HG03571 (cell line): ENCODE measurements at regions not wholly inside any gene's neighbourhood (a gene's known extent, or its start where the extent isn't known, plus 50 kb on each side); places are given as distances from the start of the nearest gene placed in this dataset.
A peak's percentile ranks its signal among the peaks of the same experiment; 100 is the strongest.
"Not testable (repeated sequence)": the region's sequence is repeated elsewhere in the genome, so short reads cannot be mapped to it uniquely, and the experiment has no call there.

Experiments
- ATAC-seq: cut with Tn5 transposase; IDR thresholded peaks from one replicate; pipeline ENCODE4 v1.9.1; 2021; ENCODE audit not compliant: unreplicated experiment

DNA sequence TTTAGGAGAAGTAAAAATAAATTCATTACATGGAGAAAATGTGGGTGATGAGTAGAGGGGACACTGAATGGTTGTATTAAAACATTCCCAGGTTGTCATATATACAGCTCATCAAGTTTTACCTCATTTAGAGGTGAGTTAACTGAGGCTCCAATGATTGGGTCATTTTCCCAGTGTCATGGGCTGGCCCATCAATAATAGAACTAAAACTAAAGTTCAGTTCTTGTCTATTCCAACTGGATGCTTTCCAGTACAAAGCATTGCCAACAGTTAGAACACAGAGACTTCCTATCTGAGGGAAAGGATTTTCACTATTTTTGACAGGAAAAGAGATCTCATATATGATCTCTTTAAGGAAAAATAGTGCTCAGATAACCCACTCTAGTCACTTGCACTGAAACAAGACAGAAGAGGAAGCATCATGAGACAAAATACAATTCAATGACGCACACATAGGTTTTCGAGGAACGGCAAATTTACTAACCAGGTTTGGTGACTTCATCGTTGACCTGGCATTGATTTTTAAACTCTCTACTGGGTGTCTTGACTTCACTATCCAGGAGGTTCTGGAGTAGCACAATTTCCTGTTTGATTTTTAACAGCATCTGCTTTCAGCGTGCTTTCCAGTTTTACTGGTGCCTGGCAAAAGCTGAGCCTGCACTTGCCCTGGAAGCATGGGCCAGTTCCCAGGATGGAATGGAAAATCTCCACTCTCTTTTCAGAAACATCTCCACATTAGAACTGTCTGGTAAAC is 195.5 kb upstream of the FBXL4 start:
- ATAC-seq = no peak

DNA sequence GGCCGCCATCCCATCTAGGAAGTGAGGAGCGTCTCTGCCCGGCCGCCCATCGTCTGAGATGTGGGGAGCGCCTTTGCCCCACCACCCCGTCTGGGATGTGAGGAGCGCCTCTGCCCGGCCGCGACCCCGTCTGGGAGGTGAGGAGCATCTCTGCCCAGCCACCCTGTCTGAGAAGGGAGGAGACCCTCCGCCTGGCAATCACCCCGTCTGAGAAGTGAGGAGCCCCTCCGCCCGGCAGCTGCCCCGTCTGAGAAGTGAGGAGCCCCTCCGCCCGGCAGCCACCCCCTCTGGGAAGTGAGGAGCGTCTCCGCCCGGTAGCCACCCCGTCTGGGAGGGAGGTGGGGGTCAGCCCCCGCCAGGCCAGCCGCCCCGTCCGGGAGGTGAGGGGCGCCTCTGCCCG is 194.2 kb upstream of the FBXL4 start:
- not testable (repeated sequence) for ATAC-seq

DNA sequence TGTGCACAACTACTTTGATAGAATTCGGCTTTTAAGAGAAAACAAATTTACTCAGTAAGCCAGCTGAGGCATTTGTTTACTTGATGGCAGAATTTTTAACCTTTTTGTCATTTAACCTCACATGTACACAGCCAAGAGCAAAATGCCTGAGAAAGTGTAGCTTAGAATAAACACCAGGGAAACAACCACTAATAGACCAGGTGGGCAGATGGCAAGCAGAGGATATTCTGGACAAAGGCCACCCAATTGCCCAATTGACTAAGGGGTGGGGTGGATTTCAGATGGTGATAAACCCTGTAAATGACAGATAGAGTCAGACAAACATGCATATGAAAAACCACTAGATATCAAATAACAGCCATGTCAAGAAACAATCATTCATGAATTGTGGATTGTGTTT is 190.7 kb upstream of the FBXL4 start:
- no peak for ATAC-seq

DNA sequence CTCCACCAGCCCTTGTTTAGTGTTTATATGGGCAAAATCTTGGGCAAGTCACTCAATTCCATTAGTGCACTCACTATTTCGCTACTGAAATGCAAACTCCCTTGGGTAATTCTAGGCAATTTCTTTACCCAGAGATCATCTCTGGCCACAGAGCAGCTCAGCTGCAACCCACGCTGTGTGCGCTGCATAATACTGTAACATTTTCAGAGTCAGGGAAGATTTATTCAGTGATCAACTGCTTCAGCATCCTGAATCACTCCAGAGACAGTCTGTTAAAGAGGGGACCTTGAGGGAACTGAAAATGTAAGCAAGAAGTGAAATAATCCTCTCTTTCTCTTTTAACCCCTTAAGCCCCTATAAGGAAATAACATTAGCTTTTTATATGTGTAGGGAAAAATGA is 189.6 kb upstream of the FBXL4 start:
- no peak for ATAC-seq

DNA sequence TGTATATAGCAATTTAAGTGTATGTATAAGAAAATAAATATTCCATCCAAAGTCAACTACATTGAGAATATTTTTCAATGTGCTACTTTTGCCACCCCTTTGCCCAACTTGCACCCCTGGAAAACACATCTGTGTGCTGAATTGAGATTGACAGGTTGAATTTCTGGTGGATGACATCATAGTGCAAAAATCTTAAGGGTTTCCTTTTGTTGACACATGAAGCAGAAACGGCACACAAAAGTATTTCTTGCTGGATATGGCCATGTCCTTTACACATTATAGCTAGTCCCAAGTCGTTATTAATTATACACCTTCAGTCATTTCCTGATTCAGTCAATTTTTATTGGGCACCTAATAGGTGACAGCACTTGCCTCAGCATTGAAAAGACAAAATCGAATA is 188.7 kb upstream of the FBXL4 start:
- no peak for ATAC-seq

DNA sequence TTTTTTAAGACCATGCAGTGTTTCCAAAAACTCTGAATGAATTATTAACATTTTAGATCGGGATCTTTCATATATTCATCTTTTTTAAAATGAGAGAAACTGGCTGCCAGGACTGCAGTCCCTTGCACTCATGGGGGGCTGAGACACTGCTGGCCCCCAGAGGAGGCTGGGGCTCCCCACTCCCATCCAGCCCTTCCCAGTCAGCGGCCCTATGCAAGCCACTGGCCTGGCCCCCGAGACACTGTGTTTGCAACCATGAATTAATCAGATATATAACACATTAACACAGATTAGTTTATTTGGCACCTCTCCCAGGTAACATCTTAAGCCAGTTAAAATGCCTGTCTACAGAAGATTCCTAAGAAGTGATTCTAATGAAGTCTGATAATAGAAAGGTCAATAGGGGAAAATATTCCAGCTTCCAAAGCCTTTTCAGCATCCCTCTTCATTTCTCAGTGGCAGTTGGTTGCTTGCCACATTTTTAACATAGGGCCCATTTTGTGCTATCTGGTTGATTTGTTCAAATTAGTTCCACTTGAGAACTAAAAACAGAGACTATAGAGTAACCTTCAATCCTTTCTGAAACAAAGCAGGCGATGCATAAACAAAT is 184.4 kb upstream of the FBXL4 start:
- no peak for ATAC-seq

DNA sequence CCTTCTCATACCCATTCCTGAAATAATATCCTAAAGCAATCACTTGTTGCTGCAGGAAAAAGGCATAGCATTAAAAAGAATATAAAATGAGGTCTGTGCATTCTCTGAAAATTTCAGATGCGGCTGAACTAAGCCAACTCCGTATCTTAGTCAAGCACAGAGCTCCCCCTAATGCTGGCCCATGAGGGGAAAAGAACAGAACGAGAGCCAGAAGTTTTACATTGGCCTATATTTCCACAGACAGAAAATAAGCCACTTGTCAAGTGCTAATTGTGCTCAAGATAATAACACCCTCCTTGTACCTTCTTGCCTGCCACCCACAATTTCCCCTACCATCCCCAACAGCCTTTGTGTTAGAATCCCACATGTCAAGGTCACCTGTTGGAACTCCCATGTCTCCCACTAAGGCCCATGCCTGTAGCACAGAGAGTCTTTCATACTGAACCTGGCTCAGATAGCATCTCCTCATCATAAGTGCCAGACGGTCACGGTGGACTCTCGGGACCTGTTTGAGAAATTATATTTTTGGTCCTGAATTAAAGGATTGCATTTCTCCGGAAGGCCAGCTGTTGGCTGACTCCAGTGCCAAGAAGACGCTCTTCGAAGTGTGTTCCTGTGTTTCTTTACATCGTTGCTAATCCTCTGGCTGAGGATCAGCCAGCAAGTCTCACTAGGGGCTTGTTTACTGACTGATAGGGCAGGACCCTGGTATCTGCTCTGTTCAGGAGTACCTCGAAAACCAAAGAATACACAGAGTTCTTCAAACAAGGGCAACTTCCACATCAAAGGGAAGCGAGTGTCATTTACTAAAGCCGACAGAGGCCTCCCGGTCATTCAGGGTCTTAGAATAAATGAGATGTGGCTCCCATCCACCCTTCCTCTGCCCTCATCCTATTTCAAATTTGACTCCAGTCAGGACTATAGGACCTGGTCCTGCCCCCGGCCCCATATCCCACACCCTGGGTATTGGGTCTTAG is 183.4 kb upstream of the FBXL4 start:
- ATAC-seq = no peak

DNA sequence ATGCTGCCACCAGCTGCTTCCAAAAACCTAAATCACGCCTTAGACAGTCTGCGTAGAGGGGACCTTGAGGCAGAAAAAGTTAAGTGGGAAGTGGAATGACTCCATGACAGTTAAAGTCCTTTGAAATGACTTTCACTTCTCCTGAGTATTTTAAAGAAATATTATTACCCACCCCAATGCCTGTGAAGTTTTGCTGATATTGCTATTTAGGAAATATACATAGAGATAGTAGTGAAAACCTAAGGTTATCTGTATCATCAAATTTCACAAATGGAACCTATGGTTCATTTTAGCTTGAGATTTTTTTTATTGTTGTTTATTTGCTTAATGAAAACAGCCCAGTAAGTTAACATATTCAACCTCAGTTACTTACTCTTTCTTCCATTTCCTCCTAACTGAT is 182.1 kb upstream of the FBXL4 start:
- ATAC-seq = no peak

DNA sequence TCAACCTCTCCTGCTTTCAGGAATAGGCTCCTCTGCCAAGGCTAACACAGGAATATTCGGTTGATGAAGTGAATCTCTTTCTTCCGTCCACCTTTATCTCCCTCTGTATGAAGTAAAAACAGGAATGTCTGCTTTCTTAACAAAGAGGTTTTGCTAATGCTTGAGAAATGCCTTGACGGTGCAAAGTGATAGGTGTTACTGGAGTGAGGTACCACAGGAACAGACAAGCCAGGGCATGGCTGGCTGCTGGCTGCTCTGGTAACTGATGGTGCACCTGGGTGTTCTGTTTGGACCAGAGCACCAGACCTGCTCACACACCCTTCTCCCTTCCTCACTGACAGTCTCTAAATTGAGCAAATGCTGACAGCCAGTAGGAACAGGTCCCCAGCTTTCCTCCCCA is 174.0 kb upstream of the FBXL4 start:
- ATAC-seq = no peak

DNA sequence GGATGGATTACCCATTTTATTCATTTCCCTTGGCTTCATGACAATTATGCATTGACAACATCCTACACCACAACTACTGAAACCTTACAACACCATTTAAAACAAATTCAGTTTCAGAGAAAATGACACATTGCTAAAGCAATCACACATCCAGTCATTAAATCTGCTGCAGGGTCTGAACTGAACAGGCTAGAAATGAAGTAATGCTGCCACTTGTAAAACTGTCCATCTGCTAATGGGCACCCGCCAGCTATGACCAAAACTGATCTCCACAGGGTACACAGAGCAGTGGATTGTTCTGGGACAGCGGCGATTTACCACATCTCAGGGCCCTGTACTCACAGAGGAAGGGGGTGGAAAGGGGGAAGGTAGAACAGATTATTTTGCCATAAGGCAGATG is 172.9 kb upstream of the FBXL4 start:
- no peak for ATAC-seq

DNA sequence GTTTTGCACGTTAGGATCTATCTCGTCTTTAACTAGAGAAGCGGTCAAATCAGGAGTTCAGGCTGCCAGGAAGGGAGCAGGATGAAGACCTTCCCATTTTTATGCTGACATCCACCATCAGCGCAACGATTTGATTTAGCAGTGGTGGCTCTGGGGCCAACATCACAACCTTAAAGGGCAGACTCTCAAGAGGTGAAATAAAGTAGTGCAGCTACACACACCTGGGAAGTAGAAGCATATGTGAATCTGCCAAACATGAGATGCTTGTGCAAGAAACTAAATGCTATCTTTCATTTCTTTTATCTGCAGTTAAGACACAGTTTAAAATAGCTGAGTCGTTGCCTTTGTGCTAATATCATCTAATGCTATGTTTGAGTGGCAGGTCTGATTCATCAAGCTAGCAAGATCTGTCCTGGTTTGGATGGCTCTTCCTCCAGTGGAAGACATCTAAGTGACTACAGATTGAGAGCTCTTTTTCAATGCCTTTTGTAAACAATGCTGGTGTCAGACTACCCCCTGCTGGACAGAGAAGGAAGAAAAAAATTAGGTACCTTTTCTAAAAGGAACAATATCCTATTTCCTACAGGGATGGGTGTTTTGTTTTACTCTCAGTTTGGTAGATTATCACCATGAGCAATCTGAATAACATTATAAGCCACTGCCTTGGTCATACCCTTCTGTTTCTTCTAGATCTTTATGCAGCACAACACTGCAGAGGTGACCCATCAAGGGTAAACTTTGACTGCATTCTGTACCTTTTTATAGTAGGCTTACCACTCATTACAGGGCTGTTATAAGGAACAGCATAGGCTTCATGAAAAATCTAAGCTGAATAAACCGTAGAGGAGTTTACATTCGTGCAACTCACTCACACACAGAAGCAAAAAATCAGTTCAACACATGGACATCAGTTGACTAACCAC is 171.6 kb upstream of the FBXL4 start:
- peak; percentile 49 for ATAC-seq

DNA sequence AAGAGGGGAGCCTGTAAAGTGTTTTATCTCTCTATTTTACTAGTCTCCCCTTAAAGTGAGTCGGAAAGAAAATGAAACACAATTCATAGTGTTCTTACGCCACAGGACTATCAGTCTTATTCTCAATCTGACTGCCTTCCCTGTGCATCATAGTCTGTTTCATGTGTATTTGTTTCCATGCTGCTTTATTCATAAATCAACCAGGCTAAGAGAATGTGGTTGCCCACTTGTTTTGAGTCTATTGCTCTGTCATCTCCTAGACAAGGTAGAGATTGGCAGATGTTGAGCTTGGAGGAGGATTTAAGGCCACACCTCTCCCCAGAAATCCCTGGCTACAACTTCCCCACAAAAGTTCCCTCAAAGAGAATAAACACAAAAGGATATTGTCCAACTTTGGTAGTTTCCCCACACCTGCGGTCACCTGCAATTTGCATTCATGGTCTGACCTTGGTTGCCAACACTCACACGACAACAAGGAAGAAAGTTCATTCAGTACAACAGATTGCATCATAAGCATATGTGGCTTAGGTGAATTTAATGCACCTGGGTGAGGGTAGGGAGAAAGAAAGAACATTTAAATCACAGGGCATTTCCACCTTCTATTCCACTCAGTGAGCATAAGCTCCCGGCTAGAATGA is 167.1 kb upstream of the FBXL4 start:
- ATAC-seq = no peak

DNA sequence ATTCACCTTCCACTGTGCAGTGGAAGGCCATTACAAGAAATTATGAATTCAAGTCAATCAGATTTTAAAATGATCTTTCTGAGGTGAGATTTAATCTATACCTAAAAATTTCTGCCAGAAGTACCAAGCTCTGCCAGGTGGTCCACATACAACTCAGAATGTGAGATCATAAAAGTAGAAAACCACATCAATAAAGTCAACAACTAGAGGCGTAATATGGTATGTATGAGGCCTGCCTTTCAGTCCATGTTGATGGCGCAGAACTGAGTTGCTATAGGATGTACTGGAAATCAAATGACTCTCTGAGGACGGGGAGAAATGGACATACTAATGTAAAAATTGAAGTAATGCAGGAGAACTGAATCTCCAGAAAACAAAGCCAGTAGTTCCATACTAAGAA is 163.8 kb upstream of the FBXL4 start:
- ATAC-seq = no peak

DNA sequence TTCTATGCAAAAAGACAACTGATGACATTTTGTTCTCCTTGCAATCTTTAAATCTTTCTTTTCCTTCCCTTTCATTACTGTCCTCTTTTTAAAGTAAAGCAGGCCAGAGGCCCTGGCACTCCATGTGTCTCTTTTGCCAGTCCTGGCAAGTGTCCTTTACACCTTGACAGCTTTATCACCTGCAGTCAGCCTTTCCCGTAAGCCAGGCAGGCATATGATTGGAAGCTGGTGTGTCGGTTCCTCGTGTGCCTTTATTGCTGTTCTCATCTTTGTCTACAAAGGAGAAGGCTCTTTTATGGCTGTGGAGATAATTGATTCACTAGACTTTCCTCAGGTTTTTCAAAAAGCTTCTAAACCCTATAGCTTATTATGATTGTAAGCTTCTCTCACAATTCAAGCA is 162.3 kb upstream of the FBXL4 start:
- ATAC-seq = no peak

DNA sequence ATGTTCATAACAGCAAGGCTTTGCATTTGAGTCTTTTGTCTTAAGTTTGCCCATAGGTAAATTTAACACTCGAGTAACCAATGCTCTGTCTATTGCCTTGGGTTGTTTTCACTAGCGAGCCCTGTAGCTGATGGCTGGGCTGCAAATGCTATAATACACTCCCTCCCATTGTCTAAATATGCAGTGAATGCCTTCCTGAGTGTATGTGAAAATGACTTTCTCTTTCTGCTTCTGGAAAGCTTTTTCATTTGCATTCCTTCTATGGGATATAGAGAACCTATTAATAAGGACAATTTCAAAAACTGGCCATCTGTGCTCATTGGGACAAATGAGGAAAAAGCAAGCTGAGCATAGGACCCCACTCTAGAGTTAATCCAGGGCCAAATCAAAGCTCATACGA is 156.5 kb upstream of the FBXL4 start:
- ATAC-seq = no peak

DNA sequence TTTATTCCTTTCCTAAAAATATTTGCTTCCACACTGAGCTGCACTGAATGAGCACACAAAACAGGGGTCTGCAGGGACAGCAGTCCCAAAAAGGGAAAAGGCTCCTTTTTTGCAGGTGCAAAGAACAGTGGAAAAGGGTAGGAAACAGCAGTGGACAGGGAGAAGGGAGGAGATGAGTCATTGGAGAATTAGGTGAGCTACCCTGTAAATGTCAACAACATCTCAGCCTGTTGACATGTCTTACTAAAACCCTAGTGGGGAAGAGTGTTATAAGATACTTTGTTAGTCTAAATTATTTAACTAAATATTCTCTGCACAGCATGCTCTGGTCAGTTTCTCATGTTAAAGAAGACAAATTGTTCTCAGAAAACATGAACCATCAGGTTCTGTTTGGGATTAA is 151.5 kb upstream of the FBXL4 start:
- no peak for ATAC-seq

DNA sequence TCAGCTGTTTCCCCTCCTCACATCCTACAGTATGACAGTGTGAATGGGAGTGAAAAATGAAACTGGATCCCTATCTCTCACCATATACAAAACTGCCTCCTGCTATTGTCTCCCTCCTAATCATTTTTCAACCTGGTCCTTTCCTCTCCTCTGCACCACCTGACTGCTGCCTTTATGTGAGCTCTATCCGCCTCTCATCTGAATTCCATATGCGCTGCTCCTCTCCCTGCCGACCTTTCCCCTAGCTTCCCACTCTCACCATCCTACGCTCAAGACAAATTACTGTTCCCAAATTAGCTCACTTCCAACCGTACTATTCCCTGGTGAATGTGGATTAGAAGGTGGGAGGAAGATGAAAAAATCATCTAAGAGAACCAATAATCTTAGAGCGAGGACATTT is 148.4 kb upstream of the FBXL4 start:
- no peak for ATAC-seq

DNA sequence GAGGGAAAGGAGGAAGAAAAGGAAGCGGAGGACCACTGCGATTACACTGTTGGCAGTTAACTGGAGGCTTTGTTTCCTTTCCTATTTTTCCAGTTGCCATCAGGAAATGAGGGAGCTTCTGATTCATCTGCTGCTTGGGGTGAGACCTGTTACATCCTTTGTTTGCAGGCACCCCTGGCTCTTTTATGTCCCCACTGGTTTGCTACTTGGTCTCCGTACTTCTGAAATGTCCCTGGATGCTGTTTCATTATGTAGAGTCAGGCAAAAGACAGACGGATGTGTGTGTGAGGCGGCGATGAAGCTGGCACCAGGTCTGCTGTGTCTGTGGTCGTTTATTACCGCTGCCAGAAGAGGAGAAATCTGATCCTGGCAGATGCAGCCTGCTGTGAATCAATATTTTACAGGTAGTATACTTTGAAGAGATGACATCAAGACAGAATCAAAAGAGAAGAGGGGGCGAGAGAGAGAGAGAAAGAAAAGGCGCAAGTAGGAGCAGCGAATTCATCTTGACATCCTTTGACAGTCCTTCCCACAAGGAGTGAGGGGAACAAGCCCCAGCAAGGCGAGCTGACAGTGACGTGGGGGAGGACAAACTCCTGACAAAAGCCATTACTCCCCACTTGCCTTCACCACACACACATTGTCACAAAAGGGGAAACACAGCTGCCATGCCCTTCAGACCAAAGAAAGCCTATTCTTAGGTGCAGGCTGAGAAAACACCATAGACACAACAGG is 145.9 kb upstream of the FBXL4 start:
- no peak for ATAC-seq

DNA sequence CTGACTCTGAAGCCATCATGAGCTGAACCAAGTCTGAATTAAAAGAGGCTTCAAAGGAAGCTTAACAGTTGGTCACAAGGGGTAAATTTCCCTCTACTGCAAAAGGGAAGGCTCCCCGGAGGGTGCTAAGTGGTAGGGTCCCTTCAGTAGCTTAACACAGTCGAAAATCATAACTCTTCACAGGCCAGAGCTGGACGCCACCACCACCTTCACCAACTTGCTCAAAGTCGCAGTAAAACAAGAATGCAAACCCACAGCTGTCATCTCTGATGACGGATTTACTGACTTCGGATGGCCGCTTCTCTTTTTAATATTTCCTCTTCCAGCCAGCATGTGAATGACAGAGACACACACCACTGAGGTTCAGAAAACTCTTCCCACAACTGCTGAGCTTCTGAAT is 144.7 kb upstream of the FBXL4 start:
- ATAC-seq = peak; percentile 10

DNA sequence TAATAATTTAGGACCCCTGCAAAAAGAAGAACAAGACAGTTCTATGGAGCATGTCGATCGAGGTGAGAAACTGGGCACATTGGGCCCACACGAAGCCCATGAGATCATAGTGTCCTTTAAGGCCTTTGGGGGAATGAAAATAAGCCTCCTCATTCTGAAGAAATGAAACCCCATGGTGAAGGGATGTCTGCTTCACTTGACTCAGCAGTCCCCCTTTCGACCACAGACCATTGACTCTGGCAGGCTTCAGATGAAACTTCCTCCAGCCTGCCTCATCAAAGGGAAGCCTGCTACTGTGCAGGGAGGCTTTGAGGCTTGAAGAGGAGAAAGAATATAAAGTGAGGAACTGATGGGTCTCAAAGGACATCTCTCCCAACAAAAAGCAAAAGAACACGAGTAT is 144.2 kb upstream of the FBXL4 start:
- peak; percentile 87 for ATAC-seq
